GM10266 (cell line): ENCODE measurements at regions not wholly inside any gene's neighbourhood (a gene's known extent, or its start where the extent isn't known, plus 50 kb on each side); places are given as distances from the start of the nearest gene placed in this dataset.

Experiments used
- DNase-seq: peaks from one replicate; pipeline ENCODE4 v3.0.0; 2012; ENCODE audit errors: extremely low spot score
- TF ChIP-seq, protein P1 (sequence below): IDR thresholded peaks from 2 replicates; pipeline ENCODE4 v1.5.1; 2012; ENCODE audit warnings: mild to moderate bottlenecking, low read depth; ENCODE audit not compliant: control insufficient read depth, insufficient read depth; ENCODE audit errors: missing control alignments

DNA sequence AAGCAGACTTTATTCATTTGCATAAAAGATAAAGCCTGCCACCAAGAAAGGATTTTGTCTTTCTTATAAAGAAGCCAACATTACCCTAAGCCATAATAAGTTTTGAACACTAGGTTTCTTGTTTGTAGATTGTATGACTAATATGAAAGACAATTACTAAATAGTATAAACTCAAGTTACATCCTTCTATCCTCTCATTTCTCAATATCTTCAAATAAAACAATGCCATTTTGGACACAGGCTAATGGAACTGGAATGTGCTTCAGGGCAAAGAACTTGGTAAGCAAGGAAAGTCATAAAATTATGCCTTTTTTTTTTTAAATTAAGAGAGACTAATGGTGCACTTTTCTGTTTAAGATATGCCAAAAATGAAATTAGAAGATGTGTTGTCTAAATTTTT, 137.7 kb downstream of the DKK1 start:
- DNase-seq: no peak
- TF ChIP-seq, protein P1, sequence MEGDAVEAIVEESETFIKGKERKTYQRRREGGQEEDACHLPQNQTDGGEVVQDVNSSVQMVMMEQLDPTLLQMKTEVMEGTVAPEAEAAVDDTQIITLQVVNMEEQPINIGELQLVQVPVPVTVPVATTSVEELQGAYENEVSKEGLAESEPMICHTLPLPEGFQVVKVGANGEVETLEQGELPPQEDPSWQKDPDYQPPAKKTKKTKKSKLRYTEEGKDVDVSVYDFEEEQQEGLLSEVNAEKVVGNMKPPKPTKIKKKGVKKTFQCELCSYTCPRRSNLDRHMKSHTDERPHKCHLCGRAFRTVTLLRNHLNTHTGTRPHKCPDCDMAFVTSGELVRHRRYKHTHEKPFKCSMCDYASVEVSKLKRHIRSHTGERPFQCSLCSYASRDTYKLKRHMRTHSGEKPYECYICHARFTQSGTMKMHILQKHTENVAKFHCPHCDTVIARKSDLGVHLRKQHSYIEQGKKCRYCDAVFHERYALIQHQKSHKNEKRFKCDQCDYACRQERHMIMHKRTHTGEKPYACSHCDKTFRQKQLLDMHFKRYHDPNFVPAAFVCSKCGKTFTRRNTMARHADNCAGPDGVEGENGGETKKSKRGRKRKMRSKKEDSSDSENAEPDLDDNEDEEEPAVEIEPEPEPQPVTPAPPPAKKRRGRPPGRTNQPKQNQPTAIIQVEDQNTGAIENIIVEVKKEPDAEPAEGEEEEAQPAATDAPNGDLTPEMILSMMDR: no peak

DNA sequence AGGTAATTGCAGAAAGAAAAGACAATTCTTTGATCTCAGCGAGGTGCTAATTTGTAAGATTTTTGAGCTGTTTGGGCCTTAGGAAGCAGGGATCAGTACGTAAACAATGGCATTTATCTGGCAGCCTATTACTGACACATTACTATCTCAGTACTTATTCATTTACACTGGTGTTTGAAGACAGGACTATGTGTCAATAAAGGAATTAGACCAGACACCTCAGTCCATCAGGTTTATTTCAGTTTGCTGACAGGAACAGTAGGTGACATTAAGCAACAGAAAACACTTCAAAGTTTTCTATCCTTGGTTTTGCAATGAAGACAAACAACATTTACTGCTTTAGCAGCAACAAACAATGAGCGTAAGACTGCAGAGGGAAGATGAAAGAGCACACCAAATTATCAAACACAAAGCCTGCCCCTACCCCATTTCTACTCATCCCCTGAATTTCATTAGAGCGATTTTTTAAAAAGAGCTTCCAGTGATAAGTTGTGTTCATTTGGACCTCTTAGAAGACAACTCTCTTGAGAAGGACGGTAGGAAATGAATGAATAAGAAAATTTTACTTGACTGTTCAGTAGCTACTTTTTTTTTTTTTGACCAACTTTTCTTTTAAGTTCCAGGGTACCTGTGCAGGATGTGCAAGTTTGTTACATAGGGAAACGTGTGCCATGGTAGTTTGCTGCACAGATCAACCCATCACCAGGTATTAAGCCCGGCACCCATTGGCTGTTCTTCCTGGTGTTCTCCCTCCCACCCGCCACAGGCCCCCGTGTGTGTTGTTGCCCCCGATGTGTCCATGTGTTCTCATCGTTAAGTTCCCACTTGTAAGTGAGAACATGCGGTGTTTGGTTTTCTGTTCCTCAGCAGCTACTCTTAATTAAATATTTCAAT, 138.8 kb downstream of the DKK1 start:
- TF ChIP-seq, protein P1: no peak
- no peak for DNase-seq

DNA sequence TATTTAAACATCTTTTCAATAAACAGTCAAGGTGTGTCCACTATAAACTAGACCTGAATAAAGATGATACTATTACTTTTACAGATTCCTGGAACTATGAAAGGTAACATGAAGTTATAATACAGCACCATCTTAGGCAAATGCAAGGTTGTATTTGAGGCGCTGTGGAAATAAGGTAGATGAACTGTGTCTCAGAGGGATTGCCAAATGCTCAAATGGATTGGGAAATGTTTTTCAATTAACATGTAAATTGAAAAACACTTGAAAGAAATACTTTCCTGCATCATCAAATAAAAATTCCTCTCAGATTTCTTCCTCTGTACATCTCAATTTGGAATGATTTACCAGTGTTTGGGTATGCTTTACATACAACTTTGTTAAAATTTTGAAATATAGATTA, 139.4 kb downstream of the DKK1 start:
- DNase-seq: no peak
- TF ChIP-seq, protein P1: no peak

DNA sequence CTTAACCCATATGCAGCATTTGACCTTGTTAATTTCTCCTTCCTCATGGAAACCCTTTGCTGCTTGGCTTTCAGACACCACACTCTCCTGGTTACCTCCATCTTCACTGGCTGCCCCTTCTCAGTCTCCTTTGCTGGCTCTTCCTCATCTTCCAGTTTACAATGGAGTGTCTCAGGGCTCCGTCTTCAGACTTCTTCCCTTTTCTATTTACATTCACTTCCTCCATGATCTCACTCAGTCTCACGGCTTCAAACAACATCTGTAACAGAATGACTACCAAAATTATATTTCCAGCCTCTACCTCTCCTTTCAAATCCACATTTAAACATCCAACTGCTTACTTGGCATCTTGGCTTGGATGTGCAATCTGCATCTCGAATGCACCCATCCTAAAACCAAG, 140.4 kb downstream of the DKK1 start:
- TF ChIP-seq, protein P1: no peak
- DNase-seq: no peak

DNA sequence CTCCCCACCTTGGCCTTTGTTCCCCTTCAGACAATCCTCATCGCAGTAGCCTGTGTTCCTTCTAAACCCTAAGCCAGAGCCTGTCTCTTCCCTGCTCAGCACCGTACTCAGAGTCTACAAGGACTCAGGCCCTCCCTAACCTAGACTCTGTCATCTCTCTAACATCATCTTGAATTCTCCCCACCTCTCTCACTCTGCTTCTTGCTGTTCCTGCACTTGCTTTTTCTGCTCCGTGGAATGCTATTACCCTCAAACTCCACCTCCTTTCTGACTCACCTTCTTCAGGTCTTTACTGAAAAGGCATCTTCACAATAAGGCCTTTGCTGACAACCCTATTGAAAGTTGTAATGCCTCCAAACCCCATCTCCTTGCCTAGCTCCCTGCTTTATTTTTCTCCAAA, 141.0 kb downstream of the DKK1 start:
- TF ChIP-seq, protein P1: no peak
- DNase-seq: no peak

DNA sequence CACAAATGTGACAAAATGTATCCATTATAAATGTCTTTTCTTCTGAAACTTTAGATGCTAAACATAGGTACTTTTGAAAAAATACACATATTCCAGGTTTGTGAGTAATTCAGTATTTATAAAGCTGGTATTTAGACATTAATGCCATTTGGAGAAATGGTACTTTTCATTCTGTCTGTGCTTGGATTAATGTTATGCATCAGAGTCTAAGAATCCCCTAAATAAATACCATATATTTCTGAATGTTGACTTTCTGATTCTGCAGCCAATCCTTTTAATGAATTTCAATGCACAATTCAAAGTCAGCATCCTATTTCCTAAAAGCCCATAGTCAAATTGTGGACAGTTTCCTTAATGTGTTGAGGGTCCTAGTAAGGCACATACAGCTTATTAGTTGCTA, 145.0 kb downstream of the DKK1 start:
- DNase-seq: no peak
- TF ChIP-seq, protein P1: no peak

DNA sequence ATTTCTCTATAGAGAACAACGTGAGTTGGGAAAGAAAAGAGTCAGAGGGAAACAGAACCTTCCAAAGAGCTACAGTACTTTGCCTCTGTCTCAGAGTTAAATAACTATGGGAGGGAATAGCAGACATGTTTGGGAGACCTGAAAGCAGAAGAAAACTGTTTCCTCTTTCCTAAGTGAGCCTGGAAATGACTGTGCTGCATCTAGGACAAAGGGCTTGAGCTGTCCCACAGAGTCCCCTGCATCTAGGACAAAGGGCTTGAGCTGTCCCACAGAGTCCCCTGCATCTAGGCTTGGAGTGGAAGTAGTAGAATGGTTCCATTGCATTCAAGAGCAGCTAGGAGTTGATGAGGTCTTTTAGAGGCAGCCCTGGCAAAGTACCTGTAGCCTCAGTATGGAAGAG, 149.7 kb downstream of the DKK1 start:
- DNase-seq: no peak
- TF ChIP-seq, protein P1: no peak
